ENCODE measurements at regions not wholly inside any gene's neighbourhood (a gene's known extent, or its start where the extent isn't known, plus 50 kb on each side); places are given as distances from the start of the nearest gene placed in this dataset.

- TF ChIP-seq POLR2AphosphoS5 (IDR thresholded peaks at IDR 0.05; ENCODE audit: insufficient read depth in 1 of 2, low read depth in 1 of 2) (no peak), CTCF (IDR thresholded peaks at IDR 0.05) (no peak)
These were observed 101.3 kb upstream of the SKAP2 start for GRCh38 chr7:26965724-26966123.
